ENCODE measurements at regions not wholly inside any gene's neighbourhood (a gene's known extent, or its start where the extent isn't known, plus 50 kb on each side); places are given as distances from the start of the nearest gene placed in this dataset.

- TF ChIP-seq RFX5 (IDR thresholded peaks at IDR 0.05) (no peak), CTCF (IDR thresholded peaks at IDR 0.05) (no peak), RAD21 (conservative IDR thresholded peaks at IDR 0.05 in 1 of 2, IDR thresholded peaks at IDR 0.05 in 1 of 2) (no peak), NFE2L2 (conservative IDR thresholded peaks at IDR 0.05; ENCODE audit: low read length) (no peak), KDM1A (IDR thresholded peaks at IDR 0.05; ENCODE audit: low read depth) (no peak), BCL3 (IDR thresholded peaks at IDR 0.05) (no peak)
These were observed 207.0 kb upstream of the TCF21 start for GRCh38 chr6:133681891-133682290.

Data from A549 (cell line).